ENCODE measurements at regions not wholly inside any gene's neighbourhood (a gene's known extent, or its start where the extent isn't known, plus 50 kb on each side); places are given as distances from the start of the nearest gene placed in this dataset.

GRCh38 chr1:68293609-68294366, 61.5 kb upstream of the WLS start:
- no TSS peak for BruUV-seq (replicated peaks)
- Histone ChIP-seq H3K9me1 (ENCODE audit: insufficient read depth, low read length) (no peaks in the 10 kb centered on the region; the same call in 1 of the 2 replicates), H3K9me3 (ENCODE audit: control insufficient read depth, insufficient read depth, low read length) (no peaks in the 10 kb centered on the region), H4K20me1 (ENCODE audit: insufficient read depth, low read length) (no peaks in the 10 kb centered on the region), H2AK5ac (ENCODE audit: low read depth, low read length) (no peak overlapping the region), H3K4me3 (ENCODE audit: insufficient read depth, low read depth, low read length) (no peak overlapping the region), H2BK15ac (ENCODE audit: low read depth, low read length) (no peak overlapping the region), H2BK120ac (ENCODE audit: low read depth, low read length) (peak overlapping the region; percentile 41), H3K9ac (ENCODE audit: low read depth, low read length) (peak overlapping the region; percentile 48), H2AK9ac (replicated peaks; ENCODE audit: low read depth, low read length, poor library complexity) (no peak overlapping the region), H3K18ac (ENCODE audit: low read depth, low read length) (peak overlapping the region; percentile 12; the same call in 1 of the 2 replicates), H3K27ac (ENCODE audit: insufficient read depth, low read length) (peak overlapping the region; percentile 43), H3K14ac (replicated peaks; ENCODE audit: low read depth, low read length) (peak overlapping the region; percentile 69), H2BK20ac (ENCODE audit: low read depth, low read length) (0 out of 2 replicates have a peak overlapping the region, but pooled peaks have one; percentile 4), H3K56ac (ENCODE audit: extremely low read depth, insufficient read depth, low read length) (no peak overlapping the region), H4K8ac (ENCODE audit: low read depth in 2 of 2, low read length in 2 of 2) (peak overlapping the region; percentile 2 to 44; a peak in 2 of 4 replicates), H3K23ac (ENCODE audit: low read depth, low read length) (0 out of 2 replicates have a peak overlapping the region, but pooled peaks have one; percentile 54), H2AFZ (replicated peaks; ENCODE audit: low read length, poor library complexity) (peak overlapping the region; percentile 90), H3K36me3 (ENCODE audit: control insufficient read depth, insufficient read depth, low read length) (no peaks in the 10 kb centered on the region), H3K79me1 (ENCODE audit: low read depth in 1 of 2, low read length in 2 of 2) (no peaks in the 10 kb centered on the region), H4K5ac (ENCODE audit: low read depth, low read length) (peak overlapping the region; percentile 76; the same call in 1 of the 2 replicates), H3K4me1 (ENCODE audit: control insufficient read depth, insufficient read depth, low read length) (peaks cover 9% of the 10 kb centered on the region), H3K27me3 (ENCODE audit: control insufficient read depth, insufficient read depth, low read length) (no peaks in the 10 kb centered on the region), H2BK5ac (ENCODE audit: low read depth, low read length, poor library complexity, severe bottlenecking) (peak overlapping the region; percentile 10), H3K4me2 (ENCODE audit: low read depth, low read length) (peak overlapping the region; percentile 45), H4K91ac (ENCODE audit: insufficient read depth, low read depth, low read length) (peak overlapping the region; percentile 5), H3K4ac (ENCODE audit: low read depth, low read length) (peak overlapping the region; percentile 12)
- intact Hi-C loops (cut with micrococcal nuclease) (no loop called here), in situ Hi-C loops (cut with MboI; ENCODE audit: low sequenced_read_pairs) (no loop called here), dilution Hi-C loops (cut with HindIII; ENCODE audit: low sequenced_read_pairs, unreplicated experiment) (no loop called here)
- ChIA-PET CTCF (interaction anchor here (0.6 kb wide), 1 partner anchor 42 kb away, joined by 3 read pairs; no protein-coding TSS in a partner anchor), POLR2A (ENCODE audit: unreplicated experiment) (no interaction called here)
- ATAC-seq (ENCODE audit: low read depth) (peak; percentile 82), DNase-seq (peak; percentile 45)
- 0% methylated on average over 5 of the region's 19 CpGs; no CpG with 5 or more reads in 1 of the 2 experiments for WGBS, 2 experiments (ENCODE audit: extremely low coverage in 2 of 2, insufficient read length in 1 of 2)
- TF ChIP-seq CEBPB (IDR thresholded peaks at IDR 0.05; ENCODE audit: low read depth, low read length) (no peak), FOS (IDR thresholded peaks at IDR 0.05; ENCODE audit: low read depth, low read length) (no peak), NFE2L2 (IDR thresholded peaks at IDR 0.05; ENCODE audit: low read depth, low read length) (no peak), BHLHE40 (IDR thresholded peaks at IDR 0.05; ENCODE audit: low read depth, low read length) (no peak), RCOR1 (IDR thresholded peaks at IDR 0.05; ENCODE audit: insufficient replicate concordance, low read length) (no peak), USF2 (IDR thresholded peaks at IDR 0.05; ENCODE audit: low read depth, low read length) (no peak), SMC3 (IDR thresholded peaks at IDR 0.05; ENCODE audit: low read depth, low read length) (no peak), CHD1 (IDR thresholded peaks at IDR 0.05; ENCODE audit: low read depth, low read length) (no peak), MAFK (IDR thresholded peaks at IDR 0.05; ENCODE audit: low read depth, low read length) (no peak), RAD21 (IDR thresholded peaks at IDR 0.05; ENCODE audit: low read length) (no peak), POLR2A (IDR thresholded peaks at IDR 0.05; ENCODE audit: low read depth, low read length) (no peak), MAZ (IDR thresholded peaks at IDR 0.05; ENCODE audit: borderline replicate concordance, low read depth, low read length) (no peak), ELK1 (IDR thresholded peaks at IDR 0.05; ENCODE audit: borderline replicate concordance, low read depth, low read length) (no peak), RFX5 (IDR thresholded peaks at IDR 0.05; ENCODE audit: low read depth, low read length) (no peak), MXI1 (IDR thresholded peaks at IDR 0.05; ENCODE audit: borderline replicate concordance, low read depth, low read length) (no peak)

All from IMR-90 (cell line).